Ishikawa (cell line): ENCODE measurements at regions not wholly inside any gene's neighbourhood (a gene's known extent, or its start where the extent isn't known, plus 50 kb on each side); places are given as distances from the start of the nearest gene placed in this dataset.

Experiments
- CEBPB ChIP-seq: IDR thresholded peaks from 2 replicates; pipeline ENCODE4 v1.6.1; 2012
- CREB1 ChIP-seq: IDR thresholded peaks from 2 replicates; pipeline ENCODE4 v1.6.1; 2012; ENCODE audit warnings: low read depth
- EGR1 ChIP-seq: IDR thresholded peaks from 2 replicates; pipeline ENCODE4 v1.6.1; 2012
- EP300 ChIP-seq: IDR thresholded peaks from 2 replicates; pipeline ENCODE4 v1.6.1; 2012; ENCODE audit warnings: borderline replicate concordance
- FOXM1 ChIP-seq: IDR thresholded peaks from 2 replicates; pipeline ENCODE4 v1.6.1; 2012; ENCODE audit warnings: low read depth, borderline replicate concordance
- NFIC ChIP-seq: IDR thresholded peaks from 2 replicates; pipeline ENCODE4 v1.6.1; 2012
- RAD21 ChIP-seq: IDR thresholded peaks from 2 replicates; pipeline ENCODE4 v1.6.1; 2012; ENCODE audit warnings: low read depth
- TAF1 ChIP-seq: IDR thresholded peaks from 2 replicates; pipeline ENCODE4 v1.6.1; 2012; ENCODE audit warnings: low read depth, mild to moderate bottlenecking
- TCF12 ChIP-seq: IDR thresholded peaks from 2 replicates; pipeline ENCODE4 v1.6.1; 2012; ENCODE audit warnings: low read depth
- TEAD4 ChIP-seq: IDR thresholded peaks from 2 replicates; pipeline ENCODE4 v1.6.1; 2012
- YY1 ChIP-seq: IDR thresholded peaks from 2 replicates; pipeline ENCODE4 v1.6.1; 2012; ENCODE audit warnings: low read depth
- ZBTB7A ChIP-seq: IDR thresholded peaks from 2 replicates; pipeline ENCODE4 v1.6.1; 2012; ENCODE audit warnings: low read depth
- TF ChIP-seq, protein P1 (sequence below): IDR thresholded peaks from 2 replicates; pipeline ENCODE4 v1.6.1; 2012; ENCODE audit warnings: low read depth, mild to moderate bottlenecking
- TF ChIP-seq, protein P2 (sequence below): IDR thresholded peaks from 2 replicates; pipeline ENCODE4 v1.6.1; 2012
- TF ChIP-seq, protein P3 (sequence below): IDR thresholded peaks from 2 replicates; pipeline ENCODE4 v1.6.1; 2012

DNA sequence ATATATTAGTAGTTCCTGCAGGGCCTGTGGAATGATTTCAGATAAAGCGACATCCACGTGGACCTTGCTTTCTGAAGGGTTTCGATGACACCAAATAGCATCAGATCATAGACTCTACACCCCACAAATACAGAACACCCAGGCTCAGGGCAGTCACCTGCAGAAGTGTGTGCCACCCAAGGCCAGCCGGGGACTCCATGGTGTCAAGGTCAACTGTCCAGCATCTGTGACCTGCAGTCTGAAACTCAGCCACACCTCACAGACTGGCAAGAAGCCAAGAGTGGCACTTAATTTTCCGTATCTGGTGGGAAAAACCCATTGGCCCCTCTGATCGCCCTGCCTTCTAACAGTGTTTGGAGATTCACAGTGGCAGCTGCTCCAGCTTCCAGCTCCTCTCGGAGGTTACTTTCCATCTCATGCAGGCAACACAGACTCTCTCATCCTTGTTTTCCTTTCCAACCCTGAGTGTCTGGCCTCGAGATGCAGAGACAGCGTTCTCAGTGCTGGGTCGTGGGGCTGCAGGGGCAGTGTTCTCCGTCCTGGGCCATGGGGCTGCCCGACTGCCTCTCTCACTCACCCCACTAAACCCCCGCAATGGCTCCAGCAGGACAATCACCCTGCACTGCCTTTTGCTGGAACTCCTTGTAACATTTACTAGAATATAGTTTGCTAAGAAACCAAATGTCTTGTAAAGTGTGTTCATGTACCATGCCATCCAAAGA is 221.9 kb downstream of the IRX2 start:
- TF ChIP-seq RAD21 (no peak), TEAD4 (no peak), FOXM1 (no peak), CEBPB (no peak), NFIC (no peak), CREB1 (no peak), TCF12 (no peak)
- TF ChIP-seq, protein P1, sequence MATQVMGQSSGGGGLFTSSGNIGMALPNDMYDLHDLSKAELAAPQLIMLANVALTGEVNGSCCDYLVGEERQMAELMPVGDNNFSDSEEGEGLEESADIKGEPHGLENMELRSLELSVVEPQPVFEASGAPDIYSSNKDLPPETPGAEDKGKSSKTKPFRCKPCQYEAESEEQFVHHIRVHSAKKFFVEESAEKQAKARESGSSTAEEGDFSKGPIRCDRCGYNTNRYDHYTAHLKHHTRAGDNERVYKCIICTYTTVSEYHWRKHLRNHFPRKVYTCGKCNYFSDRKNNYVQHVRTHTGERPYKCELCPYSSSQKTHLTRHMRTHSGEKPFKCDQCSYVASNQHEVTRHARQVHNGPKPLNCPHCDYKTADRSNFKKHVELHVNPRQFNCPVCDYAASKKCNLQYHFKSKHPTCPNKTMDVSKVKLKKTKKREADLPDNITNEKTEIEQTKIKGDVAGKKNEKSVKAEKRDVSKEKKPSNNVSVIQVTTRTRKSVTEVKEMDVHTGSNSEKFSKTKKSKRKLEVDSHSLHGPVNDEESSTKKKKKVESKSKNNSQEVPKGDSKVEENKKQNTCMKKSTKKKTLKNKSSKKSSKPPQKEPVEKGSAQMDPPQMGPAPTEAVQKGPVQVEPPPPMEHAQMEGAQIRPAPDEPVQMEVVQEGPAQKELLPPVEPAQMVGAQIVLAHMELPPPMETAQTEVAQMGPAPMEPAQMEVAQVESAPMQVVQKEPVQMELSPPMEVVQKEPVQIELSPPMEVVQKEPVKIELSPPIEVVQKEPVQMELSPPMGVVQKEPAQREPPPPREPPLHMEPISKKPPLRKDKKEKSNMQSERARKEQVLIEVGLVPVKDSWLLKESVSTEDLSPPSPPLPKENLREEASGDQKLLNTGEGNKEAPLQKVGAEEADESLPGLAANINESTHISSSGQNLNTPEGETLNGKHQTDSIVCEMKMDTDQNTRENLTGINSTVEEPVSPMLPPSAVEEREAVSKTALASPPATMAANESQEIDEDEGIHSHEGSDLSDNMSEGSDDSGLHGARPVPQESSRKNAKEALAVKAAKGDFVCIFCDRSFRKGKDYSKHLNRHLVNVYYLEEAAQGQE = no peak
- TF ChIP-seq, protein P2, sequence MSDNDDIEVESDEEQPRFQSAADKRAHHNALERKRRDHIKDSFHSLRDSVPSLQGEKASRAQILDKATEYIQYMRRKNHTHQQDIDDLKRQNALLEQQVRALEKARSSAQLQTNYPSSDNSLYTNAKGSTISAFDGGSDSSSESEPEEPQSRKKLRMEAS = no peak

DNA sequence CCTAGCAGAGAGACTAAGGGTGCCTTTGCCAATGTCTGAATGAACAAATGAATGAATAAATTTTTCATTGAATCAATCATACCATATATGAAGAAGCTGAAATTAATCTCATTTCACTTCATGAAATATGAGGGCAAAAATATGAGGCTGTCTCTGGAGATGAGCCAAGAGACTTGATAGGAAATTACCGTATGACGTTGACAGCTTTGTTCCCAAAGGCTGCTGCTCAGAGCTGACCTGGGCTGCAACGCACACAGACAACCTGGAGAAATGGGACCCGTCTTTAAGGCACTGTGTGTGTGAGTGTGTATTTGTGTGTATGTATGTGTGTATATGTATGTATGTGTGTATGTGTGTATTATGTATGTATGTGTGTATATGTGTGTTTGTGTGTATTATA is 226.1 kb downstream of the IRX2 start:
- TF ChIP-seq ZBTB7A (no peak), NFIC (no peak), CEBPB (no peak), RAD21 (no peak), EP300 (no peak), CREB1 (no peak), TAF1 (no peak), YY1 (no peak), FOXM1 (no peak), EGR1 (no peak)
- TF ChIP-seq, protein P3, sequence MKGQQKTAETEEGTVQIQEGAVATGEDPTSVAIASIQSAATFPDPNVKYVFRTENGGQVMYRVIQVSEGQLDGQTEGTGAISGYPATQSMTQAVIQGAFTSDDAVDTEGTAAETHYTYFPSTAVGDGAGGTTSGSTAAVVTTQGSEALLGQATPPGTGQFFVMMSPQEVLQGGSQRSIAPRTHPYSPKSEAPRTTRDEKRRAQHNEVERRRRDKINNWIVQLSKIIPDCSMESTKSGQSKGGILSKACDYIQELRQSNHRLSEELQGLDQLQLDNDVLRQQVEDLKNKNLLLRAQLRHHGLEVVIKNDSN = no peak
- TF ChIP-seq, protein P1 = no peak
- TF ChIP-seq, protein P2 = no peak

DNA sequence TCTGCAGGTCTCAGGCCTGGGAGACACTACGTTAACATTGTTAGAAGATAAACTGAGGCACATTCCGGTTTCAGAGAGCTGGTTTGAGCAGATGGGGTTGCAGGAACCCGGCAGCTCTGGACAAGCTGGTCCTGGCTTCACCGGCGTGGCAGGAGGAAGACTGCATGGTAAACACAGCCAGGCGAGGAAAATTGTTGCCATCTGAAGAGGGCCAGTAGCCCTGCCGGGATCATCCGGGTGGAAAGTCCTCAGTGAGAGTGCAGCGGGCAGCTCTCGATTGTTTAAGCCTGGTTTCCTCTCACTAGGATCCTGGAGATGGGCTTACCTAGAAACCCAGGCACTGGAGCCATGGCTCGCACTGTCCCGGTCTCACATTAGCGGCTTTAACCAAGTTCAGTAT is 226.9 kb downstream of the IRX2 start:
- TF ChIP-seq FOXM1 (no peak), TCF12 (no peak), CREB1 (no peak), EP300 (no peak), CEBPB (no peak), EGR1 (no peak), NFIC (no peak), YY1 (no peak), RAD21 (no peak)
- TF ChIP-seq, protein P3 = no peak
- TF ChIP-seq, protein P2 = no peak
- TF ChIP-seq, protein P1 = no peak

DNA sequence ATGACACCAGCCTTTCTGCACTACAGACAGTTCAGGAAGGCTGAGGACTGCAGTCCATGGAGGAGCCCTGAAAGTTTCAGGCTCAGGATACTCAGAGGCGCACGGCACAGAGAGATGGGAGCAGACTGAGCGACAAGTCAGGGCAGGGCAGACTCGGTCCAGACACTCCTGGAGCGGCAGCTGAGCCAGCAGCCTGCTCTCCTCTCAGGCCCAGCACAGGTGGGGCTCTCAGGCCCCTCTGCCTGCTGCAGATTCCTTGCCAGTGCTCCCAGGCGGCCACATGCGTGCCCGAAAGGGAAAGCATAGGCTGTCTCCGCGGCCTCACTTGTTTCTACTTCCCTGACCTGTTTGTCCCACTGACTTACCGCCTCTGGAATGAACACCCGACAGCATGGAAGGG is 228.3 kb downstream of the IRX2 start:
- no peak for TF ChIP-seq CEBPB
- TF ChIP-seq, protein P2 = no peak
- TF ChIP-seq TAF1 = no peak
- TF ChIP-seq, protein P3 = no peak
- no peak for TF ChIP-seq CREB1
- TF ChIP-seq TCF12 = no peak
- no peak for TF ChIP-seq ZBTB7A
- no peak for TF ChIP-seq FOXM1
